Fibroblast of lung (primary cell): ENCODE measurements at regions not wholly inside any gene's neighbourhood (a gene's known extent, or its start where the extent isn't known, plus 50 kb on each side); places are given as distances from the start of the nearest gene placed in this dataset.
A peak's percentile ranks its signal among the peaks of the same experiment; 100 is the strongest.
"Not testable (repeated sequence)": the region's sequence is repeated elsewhere in the genome, so short reads cannot be mapped to it uniquely, and the experiment has no call there.

Source experiments
- DNase-seq, 2 donors: peaks; one replicate each; pipeline versions ENCODE4 v3.0.0 to v3.0.0-alpha.2; 2010; ENCODE audit warnings: low read depth in 2 of 2
- H2AFZ ChIP-seq: 2 replicates; pipeline ENCODE4 v1.5.1; 2012; ENCODE audit warnings: low read length, control low read depth, inconsistent platforms
- H3K27ac ChIP-seq: 2 replicates; pipeline ENCODE4 v1.5.1; 2011; ENCODE audit warnings: low read length, control low read depth; ENCODE audit not compliant: insufficient read depth
- H3K27me3 ChIP-seq: 2 replicates; pipeline ENCODE4 v1.5.1; 2011; ENCODE audit warnings: mild to moderate bottlenecking, low read length; ENCODE audit not compliant: control insufficient read depth, insufficient read depth
- H3K36me3 ChIP-seq: 2 replicates; pipeline ENCODE4 v1.5.1; 2011; ENCODE audit warnings: low read length; ENCODE audit not compliant: control insufficient read depth, insufficient read depth
- H3K4me1 ChIP-seq: 2 replicates; pipeline ENCODE4 v1.5.1; 2011; ENCODE audit warnings: low read length; ENCODE audit not compliant: control insufficient read depth, insufficient read depth; ENCODE audit errors: extremely low read depth
- H3K4me2 ChIP-seq: 2 replicates; pipeline ENCODE4 v1.5.1; 2011; ENCODE audit warnings: low read length, control low read depth; ENCODE audit not compliant: insufficient read depth; ENCODE audit errors: extremely low read depth
- H3K4me3 ChIP-seq, 4 experiments: fragments of 200-600 bp in 1 of 4; sonication (generic) in 1 of 4; replicated peaks in 1 of 4; 2 replicates each; pipeline ENCODE4 v1.5.1; 2011 to 2016; ENCODE audit warnings: low read length in 4 of 4, low read depth in 3 of 4, mild to moderate bottlenecking in 3 of 4, control low read depth in 2 of 4, inconsistent platforms in 1 of 4, mixed read lengths in 1 of 4; ENCODE audit not compliant: insufficient read depth in 1 of 4; ENCODE audit errors: control extremely low read depth in 1 of 4
- H3K79me2 ChIP-seq: 2 replicates; pipeline ENCODE4 v1.5.1; 2012; ENCODE audit warnings: mild to moderate bottlenecking, low read length, inconsistent platforms; ENCODE audit not compliant: control insufficient read depth, insufficient read depth
- H3K9ac ChIP-seq: 2 replicates; pipeline ENCODE4 v1.5.1; 2011; ENCODE audit warnings: mild to moderate bottlenecking, low read length, control low read depth; ENCODE audit not compliant: insufficient read depth
- H3K9me3 ChIP-seq: 2 replicates; pipeline ENCODE4 v1.5.1; 2012; ENCODE audit warnings: low read depth, low read length; ENCODE audit not compliant: control insufficient read depth, insufficient read depth
- H4K20me1 ChIP-seq: 2 replicates; pipeline ENCODE4 v1.5.1; 2011; ENCODE audit warnings: low read length; ENCODE audit not compliant: control insufficient read depth, insufficient read depth; ENCODE audit errors: extremely low read depth
- CTCF ChIP-seq, 2 donors: IDR thresholded peaks in 1 of 2; conservative IDR thresholded peaks in 1 of 2; 1 replicate in 1 of 2; 2 replicates in 1 of 2; pipeline ENCODE4 v1.5.1; 2011 to 2012; ENCODE audit warnings: low read length in 2 of 2, control low read depth in 1 of 2, inconsistent platforms in 1 of 2, low read depth in 1 of 2, mild to moderate bottlenecking in 1 of 2
- EZH2 ChIP-seq: IDR thresholded peaks from 2 replicates; pipeline ENCODE4 v1.5.1; 2012; ENCODE audit warnings: low read length, control low read depth, mild to moderate bottlenecking; ENCODE audit errors: missing control alignments

GRCh38 chr1:238710697-238711096, 675.7 kb upstream of the CHRM3 start:
- no peak overlapping the region for H3K27ac ChIP-seq
- H3K4me3 ChIP-seq, result no peak overlapping the region
- H3K9me3 ChIP-seq, result no peaks in the 10 kb centered on the region
- H3K4me1 ChIP-seq, result no peaks in the 10 kb centered on the region
- H3K4me2 ChIP-seq, result no peak overlapping the region
- H2AFZ ChIP-seq, result no peak overlapping the region
- peak in 1 of 2 donors; percentile 6 for DNase-seq
- no peaks in the 10 kb centered on the region for H3K27me3 ChIP-seq
- no peak for TF ChIP-seq EZH2
- no peak for TF ChIP-seq CTCF (conservative IDR thresholded peaks at IDR 0.05 in 1 of 2, IDR thresholded peaks at IDR 0.05 in 1 of 2; ENCODE audit: low read depth in 1 of 2, low read length in 2 of 2)
- no peaks in the 10 kb centered on the region for H4K20me1 ChIP-seq
- H3K9ac ChIP-seq, result no peak overlapping the region
- no peaks in the 10 kb centered on the region for H3K79me2 ChIP-seq
- H3K36me3 ChIP-seq, result no peaks in the 10 kb centered on the region

DNA sequence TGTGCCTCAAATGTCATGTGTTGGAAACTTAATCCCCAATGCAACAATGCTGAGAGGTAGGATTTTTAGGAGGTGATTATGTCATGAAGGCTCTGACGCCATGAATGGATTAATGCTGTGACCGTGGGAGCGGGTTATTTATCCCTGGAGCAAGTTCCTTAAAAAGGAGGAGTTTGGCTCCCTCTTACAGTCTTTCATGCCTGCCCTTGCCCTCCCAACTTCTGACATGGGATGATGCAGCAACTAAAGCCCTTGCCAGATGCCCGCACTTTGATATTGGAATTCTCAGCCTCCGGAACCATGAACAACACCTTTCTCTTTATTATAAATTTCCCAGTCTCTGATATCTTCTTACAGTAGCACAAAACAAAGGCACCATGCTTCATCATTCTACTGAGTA, 685.3 kb upstream of the CHRM3 start:
- Histone ChIP-seq H3K27ac (no peak overlapping the region), H3K4me2 (no peak overlapping the region), H4K20me1 (no peaks in the 10 kb centered on the region), H3K4me1 (no peaks in the 10 kb centered on the region), H3K79me2 (no peaks in the 10 kb centered on the region), H3K36me3 (no peaks in the 10 kb centered on the region), H2AFZ (no peak overlapping the region), H3K9me3 (no peaks in the 10 kb centered on the region), H3K9ac (no peak overlapping the region), H3K4me3 (no peak overlapping the region), H3K27me3 (no peaks in the 10 kb centered on the region)
- TF ChIP-seq EZH2, result no peak
- TF ChIP-seq CTCF (conservative IDR thresholded peaks at IDR 0.05 in 1 of 2, IDR thresholded peaks at IDR 0.05 in 1 of 2; ENCODE audit: low read depth in 1 of 2, low read length in 2 of 2), result no peak
- DNase-seq, result no peak

DNA sequence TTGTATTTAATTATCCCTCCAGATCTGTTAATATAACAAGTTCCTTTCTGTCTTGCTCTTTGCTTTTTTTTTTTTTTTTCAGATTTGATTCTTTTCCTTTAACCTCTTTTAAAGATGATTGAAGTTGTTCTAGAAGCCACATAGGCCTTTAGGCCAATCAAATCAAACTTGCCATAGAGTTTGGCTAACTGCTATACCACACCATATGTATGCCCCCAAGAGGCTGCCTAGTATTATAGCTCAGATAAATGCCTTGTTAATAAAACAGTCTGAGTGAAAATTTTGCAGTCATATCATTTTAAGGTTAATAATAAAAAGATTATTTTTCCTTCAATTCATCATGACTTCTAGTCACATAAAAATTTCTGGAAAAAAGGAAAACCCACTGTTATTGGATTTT, 696.0 kb upstream of the CHRM3 start:
- Histone ChIP-seq H2AFZ (no peak overlapping the region), H3K36me3 (no peaks in the 10 kb centered on the region), H3K9ac (no peak overlapping the region), H3K4me2 (no peak overlapping the region), H3K27ac (no peak overlapping the region), H3K79me2 (no peaks in the 10 kb centered on the region), H3K27me3 (no peaks in the 10 kb centered on the region), H3K9me3 (no peaks in the 10 kb centered on the region), H3K4me3 (no peak overlapping the region), H3K4me1 (no peaks in the 10 kb centered on the region), H4K20me1 (no peaks in the 10 kb centered on the region)
- no peak for TF ChIP-seq EZH2
- TF ChIP-seq CTCF (conservative IDR thresholded peaks at IDR 0.05 in 1 of 2, IDR thresholded peaks at IDR 0.05 in 1 of 2; ENCODE audit: low read depth in 1 of 2, low read length in 2 of 2), result peak in 1 of 2 donors; percentile 31
- DNase-seq, result peak; percentile 22 to 60

DNA sequence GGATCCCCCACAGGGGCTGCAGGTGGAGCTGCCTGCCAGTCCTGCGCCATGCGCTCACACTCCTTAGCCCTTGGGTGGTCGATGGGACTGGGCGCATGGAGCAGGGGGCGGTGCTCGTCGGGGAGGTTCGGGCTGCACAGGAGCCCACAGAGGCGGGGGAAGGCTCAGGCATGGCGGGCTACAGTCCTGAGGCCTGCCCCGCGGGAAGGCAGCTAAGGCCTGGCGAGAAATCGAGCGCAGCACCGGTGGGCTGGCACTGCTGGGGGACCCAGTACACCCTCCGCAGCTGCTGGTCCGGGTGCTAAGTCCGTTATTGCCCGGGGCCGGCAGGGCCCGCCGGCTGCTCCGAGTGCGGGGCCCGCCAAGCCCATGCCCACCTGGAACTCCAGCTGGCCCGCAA, 701.8 kb upstream of the CHRM3 start:
- not testable (repeated sequence) for H3K36me3 ChIP-seq, H3K4me3 ChIP-seq, H3K4me1 ChIP-seq, H4K20me1 ChIP-seq, H2AFZ ChIP-seq, H3K9ac ChIP-seq, H3K27ac ChIP-seq, H3K9me3 ChIP-seq, H3K27me3 ChIP-seq, H3K79me2 ChIP-seq, H3K4me2 ChIP-seq, DNase-seq
